Body of pancreas (tissue), 4 donors: ENCODE measurements at regions not wholly inside any gene's neighbourhood (a gene's known extent, or its start where the extent isn't known, plus 50 kb on each side); places are given as distances from the start of the nearest gene placed in this dataset.

Source experiments
- CTCF ChIP-seq, 7 experiments: fragments of 450-650 bp in 4 of 7; fragments of 200-600 bp in 3 of 7; sonication (generic) in 3 of 7; IDR thresholded peaks; one replicate each; pipeline ENCODE4 v1.5.1; 2016 to 2019; ENCODE audit warnings: antibody characterized with exemption in 7 of 7
- POLR2A ChIP-seq, 3 donors: fragments of 450-650 bp; IDR thresholded peaks; one replicate each; pipeline ENCODE4 v1.6.1; 2016; ENCODE audit warnings: antibody characterized with exemption in 3 of 3, mild to moderate bottlenecking in 2 of 3

DNA sequence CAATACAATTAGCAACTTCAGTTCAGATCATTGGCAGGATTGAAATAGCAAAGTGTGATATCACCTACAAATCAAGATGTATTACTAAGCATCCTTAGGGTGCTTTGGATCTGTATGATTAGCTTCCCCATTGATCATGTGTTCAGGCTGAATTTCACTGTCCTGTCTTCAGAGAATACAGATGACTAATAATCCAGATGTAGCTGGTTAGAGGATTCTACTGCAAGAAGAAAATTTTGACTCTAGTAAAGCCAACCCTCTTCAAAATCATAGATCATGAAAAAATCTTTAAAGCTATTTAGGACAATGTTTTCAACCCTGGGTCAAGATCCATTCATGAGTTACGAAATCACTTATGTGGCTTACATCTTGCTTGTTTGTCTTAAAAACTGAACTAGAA is 184.4 kb downstream of the PTGER3 start:
- TF ChIP-seq CTCF (IDR thresholded peaks at IDR 0.05) (no peak), POLR2A (IDR thresholded peaks at IDR 0.05) (no peak)
